Hematopoietic multipotent progenitor cell treated with erythropoietin and hydrocortisone succinate and interleukin-3 and kit ligand, for 15 days (in vitro differentiated cells): ENCODE measurements at regions not wholly inside any gene's neighbourhood (a gene's known extent, or its start where the extent isn't known, plus 50 kb on each side); places are given as distances from the start of the nearest gene placed in this dataset.
A peak's percentile ranks its signal among the peaks of the same experiment; 100 is the strongest.
"Not testable (repeated sequence)": the region's sequence is repeated elsewhere in the genome, so short reads cannot be mapped to it uniquely, and the experiment has no call there.

Source experiments
- DNase-seq: peaks from one replicate; pipeline ENCODE4 v3.0.0-alpha.2; 2015; ENCODE audit warnings: low spot score

DNA sequence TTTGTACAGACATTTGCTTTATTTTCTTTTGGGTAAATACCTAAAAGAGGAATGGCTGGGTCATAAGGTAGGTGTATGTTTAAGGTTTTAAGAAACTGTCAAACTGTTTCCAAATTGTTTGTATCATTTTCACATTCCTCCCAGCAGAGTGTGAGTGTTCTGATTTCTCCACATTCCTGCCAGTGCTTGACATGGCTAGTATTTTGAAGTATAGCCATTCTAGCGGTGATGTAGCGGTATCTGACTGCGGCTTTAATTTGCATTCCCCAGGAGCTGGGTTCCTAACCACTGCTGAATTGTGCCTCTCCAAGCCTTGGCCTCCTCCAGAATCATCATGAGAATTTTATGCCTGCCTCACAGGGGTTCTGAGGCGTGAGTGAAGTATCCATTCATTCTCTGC lies 61.8 kb upstream of the ARL4C start:
- no peak for DNase-seq

DNA sequence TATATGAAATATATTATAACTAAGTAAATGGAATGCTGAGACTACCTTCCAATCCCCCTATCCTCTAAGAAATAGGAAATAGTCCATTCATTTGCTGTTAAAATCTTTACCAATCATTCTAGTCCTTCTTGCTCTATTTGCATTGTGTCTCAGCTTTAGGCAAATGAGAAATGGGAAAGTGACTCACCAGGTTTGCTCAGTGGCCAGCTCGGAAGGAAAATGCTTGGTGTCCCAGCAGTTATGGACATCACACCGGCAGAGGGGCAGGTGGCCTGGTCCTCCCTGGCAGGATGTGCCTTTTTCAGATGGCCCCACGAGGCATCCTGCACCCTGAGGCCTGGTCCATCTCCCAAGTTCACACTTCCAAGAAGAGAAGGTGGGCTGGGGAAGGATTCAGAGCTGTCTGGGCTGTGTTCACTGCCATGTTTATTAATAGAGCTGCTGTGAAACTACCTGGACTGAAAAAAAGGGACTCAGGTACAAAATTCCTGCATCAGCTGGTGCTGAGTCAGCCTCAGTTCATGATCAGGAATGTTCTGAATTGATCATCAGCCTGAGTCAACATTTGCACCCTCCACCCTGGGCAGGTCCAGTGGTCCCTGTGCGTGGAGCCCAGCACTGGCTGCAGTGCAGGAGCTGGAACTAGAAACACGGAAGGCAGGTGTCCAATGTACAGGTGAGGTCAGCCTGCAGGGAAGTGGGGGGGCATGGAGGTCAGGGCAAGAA lies 60.1 kb upstream of the ARL4C start:
- DNase-seq = no peak

DNA sequence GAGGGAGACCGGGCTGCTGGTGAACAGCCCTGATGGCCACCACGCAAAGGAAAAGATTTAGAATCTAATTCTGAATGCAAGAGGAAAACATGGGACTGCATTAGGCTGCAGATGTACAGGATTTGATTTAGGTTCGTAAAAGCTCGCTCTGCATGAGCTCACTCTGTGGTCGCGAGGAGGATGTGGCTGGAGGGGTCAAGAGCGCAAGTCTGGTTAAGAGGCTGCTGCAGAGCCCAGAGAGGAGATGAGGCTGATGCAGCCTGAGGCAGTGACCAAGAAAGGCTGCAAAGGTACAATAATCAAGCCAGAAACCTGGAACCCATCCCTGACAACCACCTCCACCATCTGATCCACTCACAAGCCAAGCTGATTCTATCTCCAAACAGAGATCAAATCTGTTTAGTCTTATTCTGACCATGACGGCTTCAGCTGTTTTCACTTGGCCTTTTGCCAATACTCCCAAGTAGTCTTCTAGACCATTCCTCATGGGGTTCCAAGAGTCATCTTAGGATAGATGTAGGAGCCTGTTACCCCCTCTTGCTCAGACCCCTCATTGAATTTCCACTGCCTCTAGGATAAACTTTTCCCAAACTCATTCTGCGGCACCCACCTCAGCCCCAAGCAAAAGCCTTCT lies 58.9 kb upstream of the ARL4C start:
- DNase-seq = no peak

DNA sequence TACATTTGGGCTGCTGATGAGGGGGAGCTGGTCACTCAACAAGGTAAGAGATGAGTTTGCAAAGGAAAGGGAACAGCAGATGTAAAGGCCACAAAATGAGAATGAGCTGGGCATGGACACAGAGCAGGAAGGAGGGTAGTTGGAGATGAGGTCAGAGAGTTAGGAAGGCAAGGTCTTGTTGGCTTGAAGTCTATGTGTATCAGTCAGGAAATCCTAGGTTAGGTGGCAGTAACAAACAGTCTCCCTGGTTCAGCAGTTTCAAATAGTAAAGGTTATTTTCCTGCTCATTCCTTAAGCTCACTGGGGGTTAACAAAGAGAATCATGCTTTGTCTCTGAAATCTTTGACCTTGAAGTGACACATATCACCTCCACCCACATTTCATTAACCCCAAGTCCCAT lies 58.3 kb upstream of the ARL4C start:
- DNase-seq = no peak

DNA sequence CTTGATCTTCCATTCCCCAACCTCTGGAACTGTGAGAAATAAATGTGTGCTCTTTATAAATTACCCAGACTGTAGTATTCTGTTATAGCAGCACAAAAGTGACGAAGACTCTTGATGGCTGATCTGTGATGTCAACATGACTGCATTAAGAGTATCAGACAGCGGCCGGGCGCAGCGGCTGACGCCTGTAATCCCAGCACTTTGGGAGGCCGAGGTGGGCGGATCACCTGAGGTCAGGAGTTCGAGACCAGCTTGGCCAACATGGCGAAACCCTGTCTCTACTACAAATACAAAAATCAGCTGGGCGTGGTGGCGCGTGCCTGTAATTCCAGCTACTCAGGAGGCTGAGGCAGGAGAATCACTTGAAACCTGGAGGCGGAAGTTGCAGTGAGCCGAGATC lies 56.3 kb upstream of the ARL4C start:
- DNase-seq = not testable (repeated sequence)

DNA sequence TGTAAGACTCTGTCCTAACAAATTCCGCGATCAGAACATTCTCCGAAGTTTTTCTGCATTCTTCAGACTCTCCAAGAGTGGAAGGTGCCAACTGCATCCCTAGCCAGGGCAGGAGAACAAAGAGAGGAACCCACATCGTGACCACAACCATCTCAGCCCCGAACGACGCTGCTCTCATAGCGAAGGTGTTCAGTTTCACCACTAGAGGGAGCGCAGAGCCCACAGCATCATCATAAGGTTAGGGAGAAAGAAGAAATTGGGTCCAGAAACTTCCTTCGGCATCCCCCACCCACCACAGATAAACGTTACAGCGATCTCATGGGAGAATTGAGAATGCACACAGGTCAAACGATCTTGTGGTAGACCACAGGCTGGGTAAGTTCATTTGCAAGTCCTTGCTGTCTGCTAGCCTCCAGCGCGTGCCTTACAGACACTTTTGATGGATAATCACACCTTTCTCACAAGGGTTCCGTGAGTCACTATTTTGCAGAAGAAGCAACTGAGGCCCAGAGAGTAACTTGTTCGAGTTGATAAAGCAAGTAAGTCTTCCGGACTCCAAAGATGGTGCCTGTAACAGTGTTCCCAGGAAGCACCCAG lies 53.7 kb upstream of the ARL4C start:
- peak; percentile 36 for DNase-seq

DNA sequence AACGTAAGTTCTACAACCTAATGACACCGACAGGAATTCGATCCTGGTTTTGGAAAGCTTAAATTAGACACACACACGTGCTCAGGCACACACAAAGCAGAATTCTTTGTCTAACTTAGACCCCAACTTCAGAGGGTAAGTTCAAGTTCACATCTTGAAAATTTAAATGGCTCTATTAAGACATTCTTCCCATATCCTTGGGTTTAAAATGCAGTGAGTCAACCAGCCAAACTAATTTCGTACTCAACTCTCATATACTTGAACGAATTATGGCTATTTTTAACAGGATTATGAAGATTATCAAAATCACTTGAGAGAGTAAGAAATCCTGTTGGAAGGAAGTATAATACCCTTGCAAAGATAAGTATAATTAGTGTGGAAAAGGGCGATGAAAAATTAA lies 53.2 kb upstream of the ARL4C start:
- DNase-seq = no peak

DNA sequence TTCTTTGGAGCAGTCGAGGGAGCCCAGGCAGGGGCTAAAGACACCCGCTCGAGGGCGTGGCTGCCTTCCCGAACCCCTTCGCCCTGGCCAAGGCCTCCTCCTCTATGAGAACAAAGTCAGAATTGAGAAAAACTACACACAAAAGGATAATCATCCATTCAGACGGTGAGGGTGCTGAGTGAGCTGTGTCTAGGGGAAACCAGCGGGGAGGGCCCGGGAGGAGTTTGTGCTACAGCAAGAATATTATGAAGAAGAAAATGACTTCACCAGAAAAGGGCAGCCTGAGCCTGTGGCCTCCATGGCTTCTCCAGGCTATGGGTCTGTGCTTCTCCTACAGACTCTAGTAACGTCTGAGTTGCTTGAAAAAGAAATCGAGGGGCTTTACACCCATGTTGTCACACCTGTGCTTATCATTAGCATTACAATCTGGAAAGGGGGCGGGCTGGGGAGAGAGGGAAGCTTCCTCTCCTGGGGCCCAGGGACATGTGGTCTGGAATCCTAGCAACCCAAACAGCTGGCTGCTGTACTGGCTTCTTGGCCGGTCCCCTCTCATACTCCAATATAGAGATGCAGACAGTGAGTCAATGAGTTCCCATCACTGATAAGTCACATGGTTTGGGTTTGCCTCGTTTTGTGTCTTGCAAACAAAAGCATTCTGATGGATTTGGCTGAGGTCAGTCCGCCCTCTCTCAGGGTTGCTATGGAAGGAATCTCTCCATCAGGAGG lies 52.0 kb upstream of the ARL4C start:
- DNase-seq = no peak

DNA sequence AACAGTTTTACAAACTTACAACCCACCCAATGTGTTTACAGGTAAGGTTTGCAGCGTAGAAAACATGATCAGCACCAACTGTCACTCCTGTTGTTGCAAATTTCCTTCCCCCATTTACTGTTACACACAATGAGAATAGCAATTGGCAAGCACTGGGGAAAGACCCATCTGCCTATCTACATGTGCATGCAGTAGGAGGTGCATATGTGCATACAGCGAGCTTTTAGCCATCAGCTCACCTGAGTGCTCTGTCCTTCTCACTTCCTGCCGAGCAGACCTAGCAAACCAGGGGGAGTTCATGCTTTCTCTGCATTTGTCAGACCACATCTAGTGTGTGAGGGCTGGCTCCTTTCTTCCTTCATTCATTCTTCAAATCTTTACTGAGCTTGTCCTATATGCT lies 49.9 kb upstream of the ARL4C start:
- DNase-seq = no peak
